HG03469 (cell line): ENCODE measurements at regions not wholly inside any gene's neighbourhood (a gene's known extent, or its start where the extent isn't known, plus 50 kb on each side); places are given as distances from the start of the nearest gene placed in this dataset.

ENCODE experiments used
- ATAC-seq: cut with Tn5 transposase; IDR thresholded peaks from one replicate; pipeline ENCODE4 v1.9.1; 2021; ENCODE audit warnings: mild to moderate bottlenecking, moderate library complexity, moderate number of reproducible peaks; ENCODE audit not compliant: unreplicated experiment

DNA sequence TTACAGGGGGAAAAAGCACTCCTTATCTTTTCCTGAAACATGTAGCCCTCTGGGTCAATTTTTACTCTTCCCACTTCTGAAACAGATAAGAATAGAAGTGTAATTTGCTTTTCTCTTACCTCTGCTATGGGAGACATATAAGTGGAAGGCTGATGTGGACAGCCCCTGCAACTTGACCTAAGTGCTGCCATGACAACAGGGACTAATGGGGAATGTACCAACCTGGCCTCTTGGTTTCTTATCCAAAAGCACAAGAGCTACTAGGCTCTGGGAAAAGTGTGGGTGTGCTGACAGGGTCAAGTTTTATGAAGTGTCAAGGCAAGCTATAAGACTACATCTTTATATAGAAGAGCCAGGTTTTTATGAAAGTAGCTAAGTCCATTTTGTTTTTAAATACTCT, 1246.5 kb downstream of the OTOL1 start:
- ATAC-seq, result no peak

DNA sequence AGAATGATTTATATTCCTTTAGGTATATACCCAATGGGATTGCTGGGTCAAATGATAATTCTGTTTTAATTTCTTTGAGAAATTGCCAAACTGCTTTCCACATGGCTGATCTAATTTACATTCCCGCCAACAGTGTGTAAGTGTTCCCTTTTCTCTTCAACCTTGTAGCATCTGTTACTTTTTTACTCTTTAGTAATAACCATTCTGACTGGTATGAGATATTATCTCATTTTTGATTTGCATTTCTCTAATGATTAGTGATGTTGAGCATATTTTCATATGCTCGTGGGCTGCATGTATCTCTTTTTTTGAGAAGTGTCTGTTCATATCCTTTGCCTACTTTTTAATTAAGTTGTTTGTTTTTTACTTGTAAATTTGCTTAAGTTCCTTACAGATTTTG, 1264.2 kb downstream of the OTOL1 start:
- no peak for ATAC-seq

DNA sequence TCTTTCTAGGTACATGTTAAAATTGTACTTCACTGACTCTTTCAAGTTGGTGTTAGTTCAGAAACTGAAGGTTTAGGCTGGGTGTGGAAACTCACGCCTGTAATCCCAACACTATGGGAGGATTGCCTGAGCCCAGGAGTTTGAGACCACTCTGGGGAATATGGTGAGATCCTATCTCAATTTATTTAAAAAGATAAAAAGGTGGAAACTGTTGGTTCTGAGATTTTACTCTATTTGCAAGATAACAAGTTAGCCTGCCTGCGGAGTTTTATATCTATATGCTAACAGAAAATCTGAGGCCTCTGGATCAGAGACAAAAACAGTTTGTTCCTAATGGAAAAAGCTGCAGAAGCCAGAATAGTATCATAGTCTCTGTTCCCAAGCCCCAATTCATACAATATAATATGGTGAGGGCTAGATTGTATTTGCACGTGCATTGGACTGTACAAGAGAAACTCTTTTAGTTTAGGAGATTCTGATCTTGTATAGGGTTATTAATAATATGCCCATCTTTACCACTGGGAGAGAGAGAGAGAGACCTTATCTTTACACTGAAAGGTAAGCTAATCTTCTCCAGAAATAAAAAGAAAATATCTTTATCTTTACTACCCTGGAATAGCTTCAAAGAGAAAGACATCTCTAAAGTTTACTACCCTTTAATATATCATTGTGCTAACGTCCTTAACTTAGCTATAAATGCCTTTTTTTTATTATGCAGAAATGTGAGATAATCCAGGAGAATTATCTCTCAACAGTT, 1267.6 kb downstream of the OTOL1 start:
- no peak for ATAC-seq

DNA sequence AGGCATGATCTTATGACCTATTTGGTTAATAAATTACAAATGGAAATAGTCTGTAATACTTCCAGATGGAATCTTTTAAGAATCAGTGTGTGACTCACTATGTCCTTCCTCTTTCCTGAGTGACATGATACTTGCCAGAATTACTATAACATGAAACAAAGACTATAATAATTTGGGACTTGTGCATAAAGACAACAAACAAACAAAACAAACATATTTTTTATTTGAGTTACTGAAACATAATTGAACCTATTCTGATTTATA, 1268.1 kb downstream of the OTOL1 start:
- no peak for ATAC-seq

DNA sequence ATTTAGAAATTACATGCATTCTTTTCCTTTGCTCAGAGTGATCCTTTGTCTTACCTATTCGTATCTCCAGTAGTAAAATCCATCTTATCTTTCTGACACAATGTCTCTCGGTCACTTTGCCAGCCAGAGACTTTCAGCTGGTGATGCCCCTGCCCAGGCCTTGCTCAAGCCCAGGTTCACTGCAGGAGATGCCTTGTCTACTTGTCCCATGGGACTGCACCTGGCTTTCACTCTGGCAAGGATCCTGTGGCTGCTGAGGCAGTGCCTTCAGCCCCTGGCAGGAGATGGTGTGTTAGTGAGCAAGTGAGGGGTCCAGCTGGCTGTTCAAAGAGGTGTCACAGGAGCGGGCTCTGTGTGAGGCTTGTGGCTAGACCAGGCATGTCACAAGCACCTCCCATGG, 1268.9 kb downstream of the OTOL1 start:
- ATAC-seq, result no peak

DNA sequence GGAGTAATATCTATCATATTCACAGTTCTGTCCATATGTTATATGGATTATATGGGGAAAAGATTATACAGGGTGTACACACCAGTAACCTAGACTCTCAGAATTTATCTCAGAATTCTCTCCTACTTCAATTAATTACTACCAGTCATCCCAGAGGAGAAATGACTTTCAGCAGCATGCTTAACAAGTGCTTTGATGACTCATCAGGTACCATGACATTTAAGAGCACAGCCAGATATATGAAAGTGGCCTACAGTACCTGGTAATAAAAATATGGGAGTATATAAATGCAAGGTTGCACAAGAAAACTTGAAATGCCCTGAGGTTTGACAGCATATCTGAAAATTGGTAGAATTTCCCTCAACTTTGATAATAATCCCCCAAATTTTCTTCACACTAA, 1273.0 kb downstream of the OTOL1 start:
- no peak for ATAC-seq

DNA sequence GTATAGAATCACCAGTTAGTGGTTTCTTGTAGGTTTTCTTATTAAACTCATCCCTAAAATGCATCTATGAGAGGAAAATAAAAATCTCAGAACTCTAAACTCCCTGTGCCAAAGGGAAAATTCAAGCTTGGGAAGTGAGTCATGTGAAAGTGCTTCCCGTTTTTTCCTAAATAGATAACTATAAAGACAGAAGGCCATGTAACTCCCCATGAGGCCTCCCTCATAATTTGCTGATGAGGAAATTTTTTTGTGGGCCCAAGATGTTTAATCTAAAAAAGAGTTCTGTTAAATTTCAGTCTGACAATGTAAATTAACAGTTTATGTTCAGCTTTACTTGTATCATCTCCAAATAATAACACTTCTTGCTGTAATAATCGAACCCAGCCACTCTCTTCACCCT, 1273.9 kb downstream of the OTOL1 start:
- ATAC-seq, result no peak

DNA sequence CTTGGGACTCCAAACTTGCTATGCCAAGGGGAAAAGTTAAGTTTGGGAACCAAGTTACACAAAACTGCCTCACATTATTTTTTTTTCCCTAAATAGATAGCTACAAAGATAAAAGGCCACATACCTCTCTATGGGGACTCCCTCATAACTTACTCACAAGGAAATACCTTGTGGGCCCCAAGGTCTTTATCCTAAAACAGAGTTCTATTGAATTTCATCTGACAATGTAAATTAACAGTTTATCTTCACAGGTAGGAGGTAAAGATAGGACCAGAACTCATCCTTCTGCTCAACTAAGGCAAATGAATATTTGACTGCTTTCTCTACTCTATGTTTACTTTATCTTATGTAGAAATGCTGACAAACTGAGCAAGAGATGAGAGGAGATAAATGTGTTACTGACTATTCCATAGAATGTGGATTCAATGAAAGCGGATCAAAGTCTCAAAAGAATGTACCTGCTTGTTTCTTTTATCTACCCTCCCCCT, 1278.0 kb downstream of the OTOL1 start:
- no peak for ATAC-seq

DNA sequence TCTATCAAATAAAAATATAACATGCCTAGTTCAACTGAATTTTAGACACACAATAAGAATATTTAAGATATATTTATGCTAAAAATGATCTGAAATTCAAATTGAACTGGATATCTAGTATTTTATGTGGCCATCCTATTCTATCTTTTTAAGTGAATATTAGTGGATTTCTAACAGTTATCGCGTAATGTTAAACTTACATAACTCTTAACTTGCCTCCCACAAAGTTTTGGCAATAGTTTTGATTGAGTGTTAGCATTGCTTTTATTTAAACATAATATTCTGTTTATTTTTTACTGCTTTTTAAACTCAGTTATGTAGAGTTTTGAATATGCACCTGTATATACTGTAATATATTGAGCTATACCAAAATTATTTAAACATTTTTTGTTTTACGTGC, 1279.5 kb downstream of the OTOL1 start:
- ATAC-seq, result no peak

DNA sequence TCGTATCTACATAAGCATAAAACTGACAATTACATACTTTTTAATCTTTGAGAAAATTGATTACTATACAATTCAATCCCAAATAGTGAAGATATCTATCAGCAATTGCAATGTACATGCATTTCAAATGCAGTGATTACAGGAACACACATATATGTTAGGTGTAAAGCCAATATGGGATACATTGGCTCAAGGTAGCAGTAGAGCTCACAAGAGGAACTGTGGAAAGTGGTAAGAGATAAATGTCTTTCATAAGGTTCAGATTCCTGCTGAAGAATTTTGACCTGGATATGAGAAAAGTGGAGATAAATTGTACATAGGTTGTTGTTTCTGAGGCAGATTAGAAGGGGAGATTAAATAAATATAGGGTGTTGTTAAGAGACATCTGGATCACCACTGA, 1280.5 kb downstream of the OTOL1 start:
- no peak for ATAC-seq

DNA sequence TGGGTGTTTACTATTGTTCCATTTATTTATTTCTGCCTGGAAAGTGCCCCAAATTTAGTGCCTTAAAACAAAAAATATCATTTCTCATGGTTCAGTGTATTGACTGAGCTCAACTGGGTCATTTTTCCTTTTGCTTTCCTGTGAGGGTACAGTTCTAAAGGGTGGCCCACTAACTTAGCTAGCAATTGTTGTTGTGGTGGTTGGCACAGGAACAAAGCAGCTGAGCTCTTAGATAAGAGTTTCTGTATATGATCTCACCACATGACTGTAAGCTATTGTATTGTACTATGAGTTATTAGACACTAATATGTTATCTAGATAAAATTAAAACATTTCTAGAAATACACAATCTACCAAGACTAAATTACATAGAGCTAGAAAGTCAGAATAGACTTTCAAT, 1283.7 kb downstream of the OTOL1 start:
- ATAC-seq, result no peak

DNA sequence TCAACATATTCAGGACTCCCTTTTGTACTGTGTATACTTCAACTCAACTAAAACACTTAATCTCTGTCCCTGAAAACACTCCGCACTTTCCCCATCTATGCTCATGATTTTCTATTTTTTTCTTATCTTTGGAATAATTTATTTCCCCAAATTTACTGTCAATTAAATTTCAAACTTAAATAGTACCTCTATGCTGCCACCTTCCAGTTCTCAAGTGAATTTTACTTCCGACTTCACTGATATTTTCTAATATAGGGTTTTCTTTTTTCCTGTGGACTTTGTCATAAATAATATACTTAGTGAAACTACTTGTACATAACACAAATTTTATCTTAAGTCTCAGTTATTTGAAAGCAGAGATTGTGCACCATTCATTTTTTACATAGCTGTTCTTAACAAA, 1303.3 kb downstream of the OTOL1 start:
- no peak for ATAC-seq

DNA sequence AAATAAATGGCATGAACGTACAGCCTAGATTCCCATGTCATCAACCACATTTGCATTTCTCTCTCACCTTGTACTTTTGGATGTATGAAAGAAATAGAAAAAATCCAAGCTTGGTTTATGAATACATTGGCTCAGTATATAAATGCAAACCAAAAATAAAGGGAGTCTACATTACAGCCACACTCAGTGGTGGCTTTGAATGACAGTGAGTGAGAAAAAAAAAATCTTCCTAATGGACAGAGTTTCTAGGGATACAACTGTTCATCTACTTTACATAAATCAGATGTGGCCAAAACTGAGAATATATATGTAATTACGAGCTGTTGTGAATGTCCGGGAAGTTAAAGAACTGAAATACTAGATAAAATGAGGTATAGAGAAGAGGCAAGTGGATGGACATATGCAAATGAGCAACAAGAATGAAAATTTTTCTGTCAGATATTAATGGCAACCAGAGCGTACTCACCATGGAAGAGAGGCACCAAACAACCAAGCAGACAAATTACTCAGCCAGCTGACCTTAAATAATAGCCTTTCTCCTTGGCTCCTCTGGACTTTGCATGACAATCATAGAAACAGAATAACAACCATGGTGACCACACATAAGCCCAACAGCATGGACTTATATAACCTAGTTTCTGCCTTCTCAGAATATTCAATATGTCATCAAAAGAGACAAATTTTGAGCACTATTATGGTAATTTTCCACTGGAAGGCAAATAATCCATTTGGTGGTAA, 1305.8 kb downstream of the OTOL1 start:
- no peak for ATAC-seq

DNA sequence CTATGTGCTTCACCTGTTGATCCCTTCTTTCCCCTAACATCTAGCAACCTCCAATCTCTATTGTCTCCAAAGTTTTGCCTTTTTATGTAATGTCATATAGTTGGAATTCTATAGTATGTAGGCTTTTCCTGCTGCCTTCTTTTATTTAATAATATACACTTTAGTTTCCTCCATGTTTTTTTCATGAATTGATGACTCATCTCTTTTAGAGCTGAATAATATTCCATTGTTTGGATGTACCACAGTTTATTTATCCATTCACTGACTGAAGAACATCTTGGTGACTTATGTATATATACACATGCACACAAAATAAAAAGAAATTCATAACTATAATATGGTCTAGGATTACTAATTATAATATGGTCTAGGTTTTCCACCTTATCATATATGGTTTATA, 1314.2 kb downstream of the OTOL1 start:
- no peak for ATAC-seq

DNA sequence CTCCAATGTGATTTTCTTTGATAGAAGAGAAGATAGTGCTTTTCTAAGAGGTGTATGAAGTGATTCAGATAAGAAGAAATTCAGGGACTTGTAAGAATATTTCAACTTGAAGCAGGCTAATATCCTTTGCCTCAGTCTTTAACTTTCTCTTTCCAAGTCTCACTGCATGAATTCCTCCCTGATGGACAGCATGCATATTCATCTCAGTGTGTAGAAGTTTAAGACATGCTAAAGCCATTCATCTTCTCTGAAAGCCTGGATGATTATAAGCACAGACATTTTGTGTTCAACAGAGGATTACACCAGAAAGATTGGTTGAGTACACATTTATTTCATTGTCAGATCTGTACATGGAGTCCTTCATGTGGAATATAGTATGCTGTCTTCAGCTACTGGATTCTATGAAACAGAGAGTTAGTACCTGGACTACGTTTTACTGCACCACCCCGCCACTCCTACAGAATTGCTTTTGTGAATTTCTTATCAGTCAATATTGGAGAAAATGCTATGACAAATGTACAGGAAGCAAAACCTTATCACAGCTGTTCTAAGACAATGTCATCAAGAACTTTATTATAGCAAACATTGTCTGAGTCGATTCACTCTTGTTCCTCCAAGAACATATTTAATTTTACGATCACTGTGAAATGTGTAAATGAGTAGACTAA, 1346.1 kb downstream of the OTOL1 start:
- no peak for ATAC-seq

DNA sequence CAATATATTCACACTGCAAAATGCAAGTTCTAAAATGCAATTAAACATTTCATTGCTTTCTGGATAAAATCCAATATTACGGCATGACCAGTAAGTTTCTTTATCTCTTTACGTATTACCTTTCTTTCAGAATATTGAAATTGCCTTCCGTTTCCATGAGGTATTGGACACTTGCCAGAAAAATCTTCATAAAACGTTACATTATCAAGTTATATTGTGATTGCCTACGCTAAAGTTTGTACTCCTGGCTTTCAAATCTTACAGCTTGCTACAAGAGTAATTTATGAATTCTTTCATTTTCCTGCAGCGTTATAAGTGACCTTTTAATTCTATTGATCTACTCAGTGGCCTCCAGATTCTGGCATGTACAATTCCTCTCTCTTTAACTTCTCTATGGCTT, 1349.3 kb downstream of the OTOL1 start:
- ATAC-seq, result no peak

DNA sequence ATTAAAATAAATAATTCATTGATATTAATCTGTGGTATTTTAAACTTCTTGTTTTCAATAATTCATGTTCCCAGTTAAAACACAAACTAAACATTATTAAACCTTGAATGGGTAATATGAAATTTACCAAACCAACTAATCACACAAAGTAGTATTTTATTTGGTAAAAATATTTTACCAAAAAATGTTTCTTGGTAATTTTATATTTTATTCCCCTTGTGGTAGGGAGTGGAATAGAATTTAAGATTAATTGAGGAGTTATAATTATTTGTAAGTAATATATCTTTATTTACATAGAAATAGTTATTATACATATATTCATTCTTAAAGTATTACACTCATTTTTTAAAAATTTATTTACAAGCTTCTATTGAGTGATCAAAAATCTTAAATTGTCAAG, 1350.9 kb downstream of the OTOL1 start:
- no peak for ATAC-seq

DNA sequence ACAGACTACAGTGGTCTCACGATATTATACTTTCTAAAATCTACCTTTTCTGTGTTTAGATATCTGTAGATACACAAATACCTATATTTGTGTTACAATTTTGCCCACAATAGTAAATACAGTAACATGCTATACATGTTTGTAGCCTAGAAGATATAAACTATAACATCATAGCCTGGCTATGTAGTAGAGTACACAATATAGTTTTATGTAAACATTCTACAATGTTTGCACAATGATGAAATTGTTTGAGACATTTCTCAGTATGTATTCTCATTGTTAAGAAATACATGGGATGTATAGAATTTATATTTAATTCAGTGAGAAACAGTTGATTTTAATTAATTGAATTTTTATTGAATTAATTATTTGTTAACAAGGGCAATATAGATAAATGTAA, 1367.0 kb downstream of the OTOL1 start:
- ATAC-seq, result no peak

DNA sequence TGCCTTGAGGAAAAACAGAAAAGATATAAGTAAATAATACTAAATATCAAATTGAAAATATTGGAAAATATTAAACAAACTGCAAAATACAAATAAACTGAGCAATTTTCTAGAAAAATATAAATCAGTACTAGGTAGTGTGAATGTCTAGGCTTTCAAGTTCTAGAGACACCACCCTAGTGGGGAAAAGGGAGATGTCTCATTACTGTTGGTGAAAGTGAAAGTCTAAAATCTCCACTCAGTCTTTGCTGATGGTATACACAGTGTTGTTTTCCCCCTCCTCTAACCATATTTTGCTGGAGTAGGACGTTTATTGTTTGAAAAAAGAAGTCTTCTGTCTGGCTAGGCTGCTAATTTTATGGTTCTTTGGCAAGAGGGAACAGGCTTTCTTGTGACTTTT, 1368.9 kb downstream of the OTOL1 start:
- no peak for ATAC-seq

DNA sequence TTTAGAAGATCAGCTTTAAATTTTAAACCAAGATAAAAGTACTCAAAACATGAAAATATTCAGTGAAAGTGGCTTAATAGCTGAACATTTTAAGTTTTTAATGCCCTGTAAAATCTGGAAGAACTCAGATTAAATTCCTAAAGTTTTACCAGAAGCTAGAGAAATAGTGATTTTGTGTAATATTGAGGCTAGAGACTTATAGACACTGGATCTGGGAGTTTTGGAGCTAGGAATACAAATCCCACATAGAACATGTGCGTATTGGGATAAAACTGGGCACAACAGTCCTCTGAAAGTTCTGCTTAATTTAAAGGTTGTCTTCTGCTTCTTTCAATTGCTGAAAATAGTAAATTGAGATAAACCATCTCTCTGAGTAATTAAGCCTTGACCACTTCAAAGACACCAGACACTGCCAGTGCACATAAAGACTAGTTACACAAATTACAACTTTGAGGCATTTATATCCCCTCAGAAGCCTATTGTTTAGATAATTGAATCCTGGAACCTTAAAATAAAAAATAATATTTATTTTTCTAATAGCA, 1382.5 kb downstream of the OTOL1 start:
- ATAC-seq, result no peak

DNA sequence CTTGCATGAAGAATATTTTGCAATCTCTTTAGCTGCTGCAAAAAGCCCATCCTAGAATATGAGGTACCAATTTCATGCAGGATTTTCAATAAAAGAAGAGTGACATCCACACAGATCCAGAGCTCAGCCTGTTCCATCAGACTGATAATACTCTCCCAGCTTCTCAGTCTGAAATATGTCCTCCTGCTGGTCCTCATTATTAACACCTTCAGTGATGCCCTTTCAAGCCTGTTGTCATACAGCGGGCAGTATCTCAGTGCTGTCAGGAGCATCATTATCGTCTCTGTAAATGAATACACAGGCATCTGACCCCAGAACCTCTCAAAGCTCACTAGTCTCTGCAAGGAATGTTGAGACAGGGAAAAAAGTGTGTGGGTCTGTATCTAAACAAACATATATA, 1387.8 kb downstream of the OTOL1 start:
- no peak for ATAC-seq
